CD4-positive, alpha-beta memory T cell (primary cell): ENCODE measurements at regions not wholly inside any gene's neighbourhood (a gene's known extent, or its start where the extent isn't known, plus 50 kb on each side); places are given as distances from the start of the nearest gene placed in this dataset.

Experiments
- CTCF ChIA-PET: fragments of 350-600 bp; sonication (Branson Sonifier 250); formaldehyde crosslinking; loops from one replicate; lab custom pipeline; 2021; ENCODE audit warnings: inconsistent platforms; ENCODE audit not compliant: partially characterized antibody; lab: Charles Lee
- POLR2A ChIA-PET: fragments of 350-600 bp; sonication (Branson Sonifier 250); formaldehyde crosslinking; loops from one replicate; lab custom pipeline; 2021; ENCODE audit not compliant: partially characterized antibody; lab: Charles Lee
- DNase-seq, 5 donors: peaks; one replicate each; pipeline versions ENCODE4 v3.0.0 to v3.0.0-alpha.2; 2020 to 2022; ENCODE audit warnings: mixed read lengths in 1 of 5
- H3K27ac ChIP-seq: one replicate; pipeline ENCODE4 v1.7.0; 2013; ENCODE audit warnings: low read depth, low read length
- H3K27me3 ChIP-seq: 2 replicates; pipeline ENCODE4 v1.7.0; 2013; ENCODE audit warnings: mild to moderate bottlenecking, low read length, moderate library complexity; ENCODE audit not compliant: insufficient read depth
- H3K36me3 ChIP-seq: 2 replicates; pipeline ENCODE4 v1.7.0; 2013; ENCODE audit warnings: mild to moderate bottlenecking, low read length, moderate library complexity; ENCODE audit not compliant: insufficient read depth
- H3K4me1 ChIP-seq: 2 replicates; pipeline ENCODE4 v1.7.0; 2013; ENCODE audit warnings: mild to moderate bottlenecking, low read length, moderate library complexity; ENCODE audit not compliant: insufficient read depth
- H3K4me3 ChIP-seq, 2 donors: one replicate each; pipeline ENCODE4 v1.7.0; 2013; ENCODE audit warnings: low read length in 2 of 2, mild to moderate bottlenecking in 1 of 2
- H3K9me3 ChIP-seq, 2 donors: one replicate each; pipeline ENCODE4 v1.7.0; 2013; ENCODE audit warnings: low read length in 2 of 2, control low read depth in 1 of 2; ENCODE audit not compliant: control insufficient read depth in 1 of 2
- H3K27ac Mint-ChIP-seq, 7 donors: one replicate each; pipeline ENCODE4 v1.8.0; 2020 to 2021; ENCODE audit warnings: mixed read lengths in 7 of 7, mild to moderate bottlenecking in 6 of 7, inconsistent platforms in 3 of 7, moderate library complexity in 3 of 7
- H3K27me3 Mint-ChIP-seq, 2 donors: one replicate each; pipeline ENCODE4 v1.8.0; 2020 to 2021; ENCODE audit warnings: mixed read lengths in 2 of 2
- H3K36me3 Mint-ChIP-seq, 2 donors: one replicate each; pipeline ENCODE4 v1.8.0; 2020 to 2021; ENCODE audit warnings: mixed read lengths in 2 of 2, inconsistent platforms in 1 of 2, mild to moderate bottlenecking in 1 of 2
- H3K4me1 Mint-ChIP-seq, 4 donors: one replicate each; pipeline ENCODE4 v1.8.0; 2020 to 2021; ENCODE audit warnings: mixed read lengths in 4 of 4, mild to moderate bottlenecking in 1 of 4
- H3K4me3 Mint-ChIP-seq, 8 donors: one replicate each; pipeline ENCODE4 v1.8.0; 2020 to 2021; ENCODE audit warnings: mixed read lengths in 8 of 8, mild to moderate bottlenecking in 7 of 8, moderate library complexity in 6 of 8, inconsistent platforms in 3 of 8
- H3K9me3 Mint-ChIP-seq, 8 donors: one replicate each; pipeline ENCODE4 v1.8.0; 2020 to 2021; ENCODE audit warnings: mixed read lengths in 8 of 8, mild to moderate bottlenecking in 5 of 8, inconsistent platforms in 3 of 8, moderate library complexity in 1 of 8
- intact Hi-C: fragments of 100-400 bp; cut with micrococcal nuclease; formaldehyde crosslinking; loops from one replicate; pipeline ENCODE4 v1.15.1; 2023

GRCh38 chr21:41582298-41582840 is 74.4 kb upstream of the TMPRSS2 start:
- H3K27ac Mint-ChIP-seq, result no peak overlapping the region
- peaks cover 0 to 26% (median 20%) of the 10 kb centered on the region in 8 donors for H3K9me3 Mint-ChIP-seq
- H3K36me3 ChIP-seq, result no peaks in the 10 kb centered on the region
- no peak for DNase-seq
- peaks cover 11 to 15% of the 10 kb centered on the region in 2 donors for H3K27me3 Mint-ChIP-seq
- H3K36me3 Mint-ChIP-seq, result no peaks in the 10 kb centered on the region
- no peak overlapping the region for H3K27ac ChIP-seq
- no peaks in the 10 kb centered on the region for H3K9me3 ChIP-seq
- POLR2A ChIA-PET, result interaction anchor here (0.6 kb wide), 1 partner anchor 12 kb away, joined by 3 read pairs; no protein-coding TSS in a partner anchor
- no peaks in the 10 kb centered on the region for H3K4me1 ChIP-seq
- intact Hi-C loops, result no loop called here
- no peak overlapping the region for H3K4me3 Mint-ChIP-seq
- no peaks in the 10 kb centered on the region for H3K4me1 Mint-ChIP-seq
- H3K27me3 ChIP-seq, result no peaks in the 10 kb centered on the region
- CTCF ChIA-PET, result no interaction called here
- no peak overlapping the region for H3K4me3 ChIP-seq

GRCh38 chr21:41581592-41582228 is 73.8 kb upstream of the TMPRSS2 start:
- H3K4me1 Mint-ChIP-seq, result no peaks in the 10 kb centered on the region
- no peak overlapping the region for H3K4me3 Mint-ChIP-seq
- intact Hi-C loops, result no loop called here
- H3K27ac Mint-ChIP-seq, result no peak overlapping the region
- ChIA-PET POLR2A (no interaction called here), CTCF (no interaction called here)
- Histone ChIP-seq H3K36me3 (no peaks in the 10 kb centered on the region), H3K9me3 (no peaks in the 10 kb centered on the region), H3K4me3 (no peak overlapping the region), H3K4me1 (no peaks in the 10 kb centered on the region), H3K27ac (no peak overlapping the region), H3K27me3 (no peaks in the 10 kb centered on the region)
- peaks cover 0 to 28% (median 23%) of the 10 kb centered on the region in 8 donors for H3K9me3 Mint-ChIP-seq
- DNase-seq, result no peak
- no peaks in the 10 kb centered on the region for H3K36me3 Mint-ChIP-seq
- peaks cover 11 to 15% of the 10 kb centered on the region in 2 donors for H3K27me3 Mint-ChIP-seq

DNA sequence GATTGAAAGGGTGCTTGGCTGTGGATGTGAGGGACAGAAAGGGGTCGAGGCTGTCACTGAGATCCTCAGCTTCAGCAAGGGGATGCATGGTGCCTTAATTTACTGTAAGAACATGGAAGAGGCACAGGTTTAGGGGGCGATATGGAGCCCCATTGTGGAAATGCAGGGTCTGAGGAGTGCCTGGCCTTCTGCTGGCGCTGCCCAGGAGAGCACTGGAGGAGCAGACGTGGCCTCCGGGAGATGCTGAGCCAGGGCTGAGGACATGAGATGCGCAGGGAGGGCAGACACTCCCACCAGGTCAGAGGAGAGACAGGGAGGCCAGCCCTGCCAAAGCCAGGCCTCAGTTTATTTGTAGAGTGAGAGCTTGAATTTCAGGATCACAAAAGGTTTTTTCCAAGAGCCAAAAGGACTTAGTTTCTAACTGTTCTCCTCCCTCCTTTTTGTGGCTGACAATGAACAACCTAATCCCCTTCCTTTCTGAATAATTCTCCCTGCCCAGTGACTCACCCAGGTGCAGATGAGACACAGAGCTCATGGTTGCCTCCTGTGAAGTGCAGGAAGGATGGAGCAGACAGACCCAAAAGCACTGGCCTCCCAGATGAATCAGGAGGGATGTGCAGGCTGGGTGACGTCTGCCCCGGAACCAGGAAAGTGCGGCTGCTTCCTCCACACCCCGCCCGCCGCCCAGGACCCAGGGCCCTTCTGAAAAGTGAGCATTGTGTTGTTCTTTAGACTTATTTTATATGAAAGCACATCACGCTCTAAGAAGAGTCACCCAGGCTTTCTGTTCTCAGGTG is 73.0 kb upstream of the TMPRSS2 start:
- intact Hi-C loops, result no loop called here
- H3K36me3 ChIP-seq, result no peaks in the 10 kb centered on the region
- Mint-ChIP-seq H3K36me3 (no peaks in the 10 kb centered on the region), H3K27ac (peak overlapping the region in 1 of 7 donors; percentile 39), H3K4me3 (no peak overlapping the region), H3K9me3 (peaks cover 0 to 35% (median 24%) of the 10 kb centered on the region in 8 donors), H3K4me1 (no peaks in the 10 kb centered on the region), H3K27me3 (peaks cover 7 to 13% of the 10 kb centered on the region in 2 donors)
- H3K4me3 ChIP-seq, result no peak overlapping the region
- H3K4me1 ChIP-seq, result no peaks in the 10 kb centered on the region
- POLR2A ChIA-PET, result no interaction called here
- no peaks in the 10 kb centered on the region for H3K27me3 ChIP-seq
- DNase-seq, result no peak
- CTCF ChIA-PET, result no interaction called here
- no peak overlapping the region for H3K27ac ChIP-seq
- no peaks in the 10 kb centered on the region for H3K9me3 ChIP-seq

GRCh38 chr21:41579692-41580091 is 71.7 kb upstream of the TMPRSS2 start:
- no peaks in the 10 kb centered on the region for H3K9me3 ChIP-seq
- no peak overlapping the region for H3K27ac ChIP-seq
- intact Hi-C loops, result no loop called here
- H3K4me3 ChIP-seq, result no peak overlapping the region
- Mint-ChIP-seq H3K27me3 (peaks cover 13% of the 10 kb centered on the region in 2 donors), H3K4me3 (no peak overlapping the region), H3K27ac (no peak overlapping the region), H3K9me3 (peaks cover 0 to 41% (median 28%) of the 10 kb centered on the region in 8 donors), H3K4me1 (no peaks in the 10 kb centered on the region), H3K36me3 (no peaks in the 10 kb centered on the region)
- H3K4me1 ChIP-seq, result no peaks in the 10 kb centered on the region
- no peaks in the 10 kb centered on the region for H3K27me3 ChIP-seq
- no peak for DNase-seq
- no peaks in the 10 kb centered on the region for H3K36me3 ChIP-seq
- ChIA-PET CTCF (interaction anchor here (1.0 kb wide), 1 partner anchor 14 kb away, joined by 3 read pairs; no protein-coding TSS in a partner anchor), POLR2A (no interaction called here)

GRCh38 chr21:41578716-41579115 is 70.8 kb upstream of the TMPRSS2 start:
- DNase-seq, result no peak
- H3K4me1 ChIP-seq, result no peaks in the 10 kb centered on the region
- intact Hi-C loops, result no loop called here
- no peaks in the 10 kb centered on the region for H3K4me1 Mint-ChIP-seq
- CTCF ChIA-PET, result interaction anchor here (1.0 to 2.1 kb wide), 2 partner anchors 9 to 13 kb away, joined by 3 to 4 read pairs; no protein-coding TSS in a partner anchor
- no peak overlapping the region for H3K4me3 Mint-ChIP-seq
- no peaks in the 10 kb centered on the region for H3K36me3 Mint-ChIP-seq
- H3K4me3 ChIP-seq, result no peak overlapping the region
- no peaks in the 10 kb centered on the region for H3K9me3 ChIP-seq
- H3K27me3 Mint-ChIP-seq, result peaks cover 13 to 16% of the 10 kb centered on the region in 2 donors
- peak overlapping the region in 1 of 7 donors; percentile 37 for H3K27ac Mint-ChIP-seq
- POLR2A ChIA-PET, result no interaction called here
- H3K36me3 ChIP-seq, result no peaks in the 10 kb centered on the region
- H3K27me3 ChIP-seq, result no peaks in the 10 kb centered on the region
- H3K9me3 Mint-ChIP-seq, result peaks cover 0 to 43% (median 34%) of the 10 kb centered on the region in 8 donors
- H3K27ac ChIP-seq, result no peak overlapping the region

DNA sequence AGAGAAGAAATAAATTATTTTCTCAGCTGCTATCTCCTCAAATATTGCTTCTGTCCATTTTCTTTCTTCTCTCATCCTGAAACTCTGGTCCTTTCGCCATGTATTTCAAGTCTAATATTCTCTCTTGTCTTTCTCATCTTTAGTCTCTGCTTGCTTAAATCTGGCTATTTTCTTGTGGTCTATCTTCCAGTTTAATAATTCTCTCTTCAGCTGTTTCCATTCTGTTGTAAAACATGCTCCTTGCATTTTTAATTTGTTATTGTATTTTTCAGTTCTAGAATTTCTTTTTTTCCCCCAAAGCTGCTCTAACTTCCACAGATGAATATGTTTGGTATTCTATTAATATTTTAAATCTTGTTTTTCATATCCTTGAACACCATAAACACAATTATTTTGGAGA is 70.1 kb upstream of the TMPRSS2 start:
- no peaks in the 10 kb centered on the region for H3K36me3 ChIP-seq
- CTCF ChIA-PET, result interaction anchor here (2.1 kb wide), 1 partner anchor 10 kb away, joined by 4 read pairs; no protein-coding TSS in a partner anchor
- no peak overlapping the region for H3K27ac ChIP-seq
- POLR2A ChIA-PET, result no interaction called here
- Mint-ChIP-seq H3K4me1 (no peaks in the 10 kb centered on the region), H3K27ac (no peak overlapping the region), H3K4me3 (no peak overlapping the region), H3K27me3 (peaks cover 13 to 18% of the 10 kb centered on the region in 2 donors), H3K36me3 (no peaks in the 10 kb centered on the region), H3K9me3 (peaks cover 0 to 47% (median 37%) of the 10 kb centered on the region in 8 donors)
- H3K27me3 ChIP-seq, result no peaks in the 10 kb centered on the region
- DNase-seq, result no peak
- no peaks in the 10 kb centered on the region for H3K4me1 ChIP-seq
- no peak overlapping the region for H3K4me3 ChIP-seq
- intact Hi-C loops, result no loop called here
- no peaks in the 10 kb centered on the region for H3K9me3 ChIP-seq

- Mint-ChIP-seq H3K36me3 (no peaks in the 10 kb centered on the region), H3K27ac (no peak overlapping the region), H3K27me3 (peaks cover 8 to 18% of the 10 kb centered on the region in 2 donors), H3K9me3 (peaks cover 0 to 61% (median 47%) of the 10 kb centered on the region in 8 donors), H3K4me1 (no peaks in the 10 kb centered on the region), H3K4me3 (no peak overlapping the region)
- Histone ChIP-seq H3K9me3 (peaks cover 0 to 6% of the 10 kb centered on the region in 2 donors), H3K27ac (no peak overlapping the region), H3K27me3 (no peaks in the 10 kb centered on the region), H3K36me3 (no peaks in the 10 kb centered on the region), H3K4me3 (no peak overlapping the region), H3K4me1 (no peaks in the 10 kb centered on the region)
- DNase-seq, result no peak
- intact Hi-C loops, result no loop called here
- ChIA-PET CTCF (interaction anchor here (1.0 kb wide), 1 partner anchor 9 kb away, joined by 3 read pairs; no protein-coding TSS in a partner anchor), POLR2A (no interaction called here)
Measured at GRCh38 chr21:41576013-41576615, 68.2 kb upstream of the TMPRSS2 start.
